ENCODE measurements at regions not wholly inside any gene's neighbourhood (a gene's known extent, or its start where the extent isn't known, plus 50 kb on each side); places are given as distances from the start of the nearest gene placed in this dataset.

GRCh38 chr2:160932960-160933359, 227.3 kb upstream of the TANK start:
- no peak for TF ChIP-seq EZH2phosphoT487 (IDR thresholded peaks at IDR 0.05; ENCODE audit: borderline replicate concordance)
- TF ChIP-seq CTCF (conservative IDR thresholded peaks at IDR 0.05; ENCODE audit: low read length), result no peak

Data from Loucy (cell line).